ENCODE measurements at regions not wholly inside any gene's neighbourhood (a gene's known extent, or its start where the extent isn't known, plus 50 kb on each side); places are given as distances from the start of the nearest gene placed in this dataset.

DNA sequence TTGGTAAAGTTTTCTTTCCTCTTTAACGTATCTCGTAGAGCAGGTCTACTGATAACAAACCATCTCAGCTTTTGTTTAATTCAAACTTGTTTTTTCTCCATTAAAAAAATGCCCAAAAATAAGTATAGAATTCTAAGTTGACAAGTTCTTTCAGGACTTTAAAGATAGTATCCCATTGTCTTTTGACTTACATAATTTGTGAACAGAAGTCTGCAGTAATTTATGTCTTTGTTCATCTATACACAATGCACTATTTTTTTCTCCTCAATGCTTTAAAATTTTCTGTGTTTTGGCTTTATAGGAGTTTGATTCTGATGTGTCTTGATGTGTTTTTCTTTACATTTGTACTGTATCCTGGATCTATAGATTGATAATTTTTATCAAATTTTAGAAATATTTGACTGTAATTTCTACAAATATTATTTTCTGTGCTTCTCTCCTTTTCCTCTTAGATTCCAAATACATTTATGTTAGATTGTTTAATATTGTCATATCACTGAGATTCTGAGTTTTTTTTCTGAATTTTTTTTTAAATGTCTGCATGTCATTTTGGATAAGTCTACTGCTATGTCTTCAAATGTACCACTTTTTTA, 143.3 kb downstream of the FTCDNL1 start:
- ATAC-seq (no peak), DNase-seq (no peak)
- no peak for TF ChIP-seq POLR2A (IDR thresholded peaks at IDR 0.05)
- TF ChIP-seq, protein P1, sequence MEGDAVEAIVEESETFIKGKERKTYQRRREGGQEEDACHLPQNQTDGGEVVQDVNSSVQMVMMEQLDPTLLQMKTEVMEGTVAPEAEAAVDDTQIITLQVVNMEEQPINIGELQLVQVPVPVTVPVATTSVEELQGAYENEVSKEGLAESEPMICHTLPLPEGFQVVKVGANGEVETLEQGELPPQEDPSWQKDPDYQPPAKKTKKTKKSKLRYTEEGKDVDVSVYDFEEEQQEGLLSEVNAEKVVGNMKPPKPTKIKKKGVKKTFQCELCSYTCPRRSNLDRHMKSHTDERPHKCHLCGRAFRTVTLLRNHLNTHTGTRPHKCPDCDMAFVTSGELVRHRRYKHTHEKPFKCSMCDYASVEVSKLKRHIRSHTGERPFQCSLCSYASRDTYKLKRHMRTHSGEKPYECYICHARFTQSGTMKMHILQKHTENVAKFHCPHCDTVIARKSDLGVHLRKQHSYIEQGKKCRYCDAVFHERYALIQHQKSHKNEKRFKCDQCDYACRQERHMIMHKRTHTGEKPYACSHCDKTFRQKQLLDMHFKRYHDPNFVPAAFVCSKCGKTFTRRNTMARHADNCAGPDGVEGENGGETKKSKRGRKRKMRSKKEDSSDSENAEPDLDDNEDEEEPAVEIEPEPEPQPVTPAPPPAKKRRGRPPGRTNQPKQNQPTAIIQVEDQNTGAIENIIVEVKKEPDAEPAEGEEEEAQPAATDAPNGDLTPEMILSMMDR (IDR thresholded peaks at IDR 0.05): no peak
- intact Hi-C loops (cut with DNase I): loop anchor here in 1 of 2 donors (5.0 kb wide), 1 partner anchor 35 kb away; no protein-coding TSS in a partner anchor
- WGBS (ENCODE audit: insufficient coverage, low coverage, low lambda C conversion rate, missing lambda C conversion rate): 84% methylated on average over 2 of the region's 2 CpGs
- Histone ChIP-seq H3K27me3 (no peaks in the 10 kb centered on the region), H3K27ac (no peak overlapping the region), H3K4me3 (no peak overlapping the region), H3K36me3 (no peaks in the 10 kb centered on the region), H3K9me3 (peaks cover 0 to 4% (median 0%) of the 10 kb centered on the region in 4 donors), H3K4me1 (no peaks in the 10 kb centered on the region)

DNA sequence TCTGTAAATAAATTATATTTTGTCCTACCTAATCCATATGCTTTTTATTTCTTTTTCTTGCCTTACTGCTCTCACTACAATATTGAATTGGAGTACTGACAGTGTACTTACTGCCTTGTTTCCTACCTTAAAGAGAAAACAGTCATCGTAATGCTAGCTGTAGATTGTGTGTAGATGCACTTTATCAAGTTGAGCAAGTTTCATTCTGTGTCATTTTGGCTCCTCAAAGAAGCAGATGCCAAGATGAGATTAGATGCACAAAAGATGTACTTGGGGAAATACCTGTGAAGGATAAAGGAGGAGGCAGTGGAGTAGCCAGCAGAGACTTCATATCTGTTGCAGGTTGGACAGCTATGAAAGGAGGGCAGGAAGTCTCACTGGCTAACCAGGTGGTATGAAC, 145.5 kb downstream of the FTCDNL1 start:
- H3K4me1 ChIP-seq: no peaks in the 10 kb centered on the region
- peaks cover 0 to 4% (median 0%) of the 10 kb centered on the region in 4 donors for H3K9me3 ChIP-seq
- ATAC-seq (no peak), DNase-seq (no peak)
- no peaks in the 10 kb centered on the region for H3K27me3 ChIP-seq
- 90% methylated on average over 1 of the region's 1 CpG for WGBS (ENCODE audit: insufficient coverage, low coverage, low lambda C conversion rate, missing lambda C conversion rate)
- intact Hi-C loops (cut with DNase I): loop anchor here in 1 of 2 donors (5.0 kb wide), 1 partner anchor 37 kb away; no protein-coding TSS in a partner anchor
- H3K4me3 ChIP-seq: no peak overlapping the region
- H3K36me3 ChIP-seq: no peaks in the 10 kb centered on the region
- H3K27ac ChIP-seq: no peak overlapping the region
- TF ChIP-seq, protein P1 (IDR thresholded peaks at IDR 0.05): no peak
- TF ChIP-seq POLR2A (IDR thresholded peaks at IDR 0.05): no peak

DNA sequence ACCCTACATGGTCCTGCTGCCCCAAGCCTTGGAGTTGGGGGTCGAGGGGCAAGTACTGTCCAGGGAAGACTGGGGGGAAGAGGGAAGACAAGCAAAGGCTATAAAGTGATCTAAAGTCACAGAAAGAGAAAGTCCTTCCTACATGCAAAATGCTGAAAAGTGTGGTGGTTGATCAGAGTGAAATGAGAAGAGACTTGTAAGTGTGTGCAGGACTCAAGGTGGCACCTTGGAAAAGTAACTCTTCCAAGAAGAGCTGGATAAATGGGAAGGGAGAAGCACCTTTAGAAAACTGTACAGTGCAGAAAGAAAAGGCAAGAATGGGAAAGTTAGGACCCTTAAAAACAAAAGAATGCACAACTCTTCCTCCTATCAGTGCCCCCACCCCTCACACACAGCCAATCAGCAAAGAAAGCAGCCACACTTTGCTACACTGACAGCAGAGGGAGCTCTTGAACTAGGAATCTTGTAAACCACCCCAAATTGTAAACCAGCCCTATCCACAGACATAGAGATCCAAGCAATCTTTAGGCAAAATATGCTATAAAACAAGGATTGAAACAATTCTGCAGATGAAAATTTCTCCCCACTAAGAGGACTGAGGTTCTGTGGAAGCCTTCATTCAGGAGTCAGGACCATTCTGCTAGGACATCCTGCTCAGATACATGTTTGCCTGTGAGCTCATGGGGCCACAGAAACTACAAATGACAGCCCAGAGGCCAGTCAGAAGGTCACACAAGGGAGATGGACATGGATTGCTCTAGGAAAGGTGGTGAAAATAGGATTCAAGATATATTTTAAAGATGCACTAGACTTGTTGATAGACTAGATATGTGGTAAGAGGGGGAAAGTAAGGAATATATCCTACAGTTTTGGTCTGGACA, 146.4 kb downstream of the FTCDNL1 start:
- Histone ChIP-seq H3K4me1 (no peaks in the 10 kb centered on the region), H3K9me3 (peaks cover 0 to 4% (median 0%) of the 10 kb centered on the region in 4 donors), H3K4me3 (no peak overlapping the region), H3K36me3 (no peaks in the 10 kb centered on the region), H3K27ac (no peak overlapping the region), H3K27me3 (no peaks in the 10 kb centered on the region)
- ATAC-seq: peak; percentile 98 to 100 (median 99)
- intact Hi-C loops (cut with DNase I): loop anchor here in 1 of 2 donors (5.0 kb wide), 1 partner anchor 38 kb away; no protein-coding TSS in a partner anchor
- TF ChIP-seq, protein P1 (IDR thresholded peaks at IDR 0.05): peak; percentile 62 to 88 (median 74)
- no peak for TF ChIP-seq POLR2A (IDR thresholded peaks at IDR 0.05)
- DNase-seq: peak in 1 of 3 donors; percentile 59
- WGBS (ENCODE audit: insufficient coverage, low coverage, low lambda C conversion rate, missing lambda C conversion rate): 67% methylated on average over 1 of the region's 1 CpG

DNA sequence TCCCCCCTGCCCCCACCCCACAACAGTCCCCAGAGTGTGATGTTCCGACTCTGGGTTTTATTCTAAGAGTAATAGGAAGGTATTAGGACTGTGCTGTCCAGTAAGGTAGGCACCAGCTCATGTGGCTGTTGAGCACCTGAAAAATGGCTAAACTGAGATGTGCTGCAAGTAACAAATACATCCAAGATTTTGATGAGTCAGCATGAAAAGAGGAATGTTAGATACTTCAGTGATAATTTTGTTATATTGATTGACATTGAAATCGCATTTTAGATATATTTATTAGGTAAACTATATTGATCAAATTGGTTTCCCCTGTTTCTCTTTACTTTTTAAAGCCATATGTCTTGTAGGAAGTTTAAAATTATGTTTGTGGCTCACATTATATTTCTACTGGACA, 147.8 kb downstream of the FTCDNL1 start:
- Histone ChIP-seq H3K27me3 (no peaks in the 10 kb centered on the region), H3K4me1 (no peaks in the 10 kb centered on the region), H3K36me3 (no peaks in the 10 kb centered on the region), H3K9me3 (peaks cover 0 to 4% (median 0%) of the 10 kb centered on the region in 4 donors), H3K27ac (no peak overlapping the region), H3K4me3 (no peak overlapping the region)
- ATAC-seq (no peak), DNase-seq (no peak)
- 52% methylated on average over 2 of the region's 2 CpGs for WGBS (ENCODE audit: insufficient coverage, low coverage, low lambda C conversion rate, missing lambda C conversion rate)
- intact Hi-C loops (cut with DNase I): no loop called here
- TF ChIP-seq POLR2A (IDR thresholded peaks at IDR 0.05): no peak
- TF ChIP-seq, protein P1 (IDR thresholded peaks at IDR 0.05): no peak

Measured in right lobe of liver (tissue), 6 donors.